GM20000 (cell line): ENCODE measurements at regions not wholly inside any gene's neighbourhood (a gene's known extent, or its start where the extent isn't known, plus 50 kb on each side); places are given as distances from the start of the nearest gene placed in this dataset.

Source experiments
- DNase-seq: peaks from one replicate; pipeline ENCODE4 v3.0.0; 2012; ENCODE audit warnings: low spot score
- TF ChIP-seq, protein P1 (sequence below): IDR thresholded peaks from 2 replicates; pipeline ENCODE4 v1.5.1; 2012; ENCODE audit warnings: mild to moderate bottlenecking, control low read depth; ENCODE audit errors: extremely low read depth, missing control alignments

- TF ChIP-seq, protein P1, sequence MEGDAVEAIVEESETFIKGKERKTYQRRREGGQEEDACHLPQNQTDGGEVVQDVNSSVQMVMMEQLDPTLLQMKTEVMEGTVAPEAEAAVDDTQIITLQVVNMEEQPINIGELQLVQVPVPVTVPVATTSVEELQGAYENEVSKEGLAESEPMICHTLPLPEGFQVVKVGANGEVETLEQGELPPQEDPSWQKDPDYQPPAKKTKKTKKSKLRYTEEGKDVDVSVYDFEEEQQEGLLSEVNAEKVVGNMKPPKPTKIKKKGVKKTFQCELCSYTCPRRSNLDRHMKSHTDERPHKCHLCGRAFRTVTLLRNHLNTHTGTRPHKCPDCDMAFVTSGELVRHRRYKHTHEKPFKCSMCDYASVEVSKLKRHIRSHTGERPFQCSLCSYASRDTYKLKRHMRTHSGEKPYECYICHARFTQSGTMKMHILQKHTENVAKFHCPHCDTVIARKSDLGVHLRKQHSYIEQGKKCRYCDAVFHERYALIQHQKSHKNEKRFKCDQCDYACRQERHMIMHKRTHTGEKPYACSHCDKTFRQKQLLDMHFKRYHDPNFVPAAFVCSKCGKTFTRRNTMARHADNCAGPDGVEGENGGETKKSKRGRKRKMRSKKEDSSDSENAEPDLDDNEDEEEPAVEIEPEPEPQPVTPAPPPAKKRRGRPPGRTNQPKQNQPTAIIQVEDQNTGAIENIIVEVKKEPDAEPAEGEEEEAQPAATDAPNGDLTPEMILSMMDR = no peak
- DNase-seq = no peak
These were observed 433.1 kb upstream of the FAM241A start for GRCh38 chr4:111712093-111712677.

DNA sequence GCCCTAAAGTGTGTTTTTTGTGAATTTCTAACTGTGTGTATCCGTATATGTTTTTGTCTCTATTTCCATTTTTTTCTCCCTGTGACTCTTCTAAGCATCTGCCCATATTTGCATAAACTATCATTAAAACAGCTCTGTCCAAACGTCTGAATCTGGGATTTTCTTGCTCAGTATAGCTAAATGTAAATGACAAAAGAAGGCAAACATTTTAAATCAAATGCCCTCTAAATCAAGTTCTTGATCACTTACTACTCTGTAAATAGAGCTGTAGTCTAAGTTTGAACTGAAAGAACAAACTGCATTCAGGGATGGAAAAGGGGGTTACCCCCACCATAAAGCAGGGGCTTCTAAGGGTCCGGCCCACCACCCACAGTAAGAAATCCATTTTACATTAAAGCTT lies 432.0 kb upstream of the FAM241A start:
- DNase-seq = no peak
- TF ChIP-seq, protein P1 = no peak

- TF ChIP-seq, protein P1 = no peak
- no peak for DNase-seq
These were observed 427.3 kb upstream of the FAM241A start for GRCh38 chr4:111717921-111718320.

DNA sequence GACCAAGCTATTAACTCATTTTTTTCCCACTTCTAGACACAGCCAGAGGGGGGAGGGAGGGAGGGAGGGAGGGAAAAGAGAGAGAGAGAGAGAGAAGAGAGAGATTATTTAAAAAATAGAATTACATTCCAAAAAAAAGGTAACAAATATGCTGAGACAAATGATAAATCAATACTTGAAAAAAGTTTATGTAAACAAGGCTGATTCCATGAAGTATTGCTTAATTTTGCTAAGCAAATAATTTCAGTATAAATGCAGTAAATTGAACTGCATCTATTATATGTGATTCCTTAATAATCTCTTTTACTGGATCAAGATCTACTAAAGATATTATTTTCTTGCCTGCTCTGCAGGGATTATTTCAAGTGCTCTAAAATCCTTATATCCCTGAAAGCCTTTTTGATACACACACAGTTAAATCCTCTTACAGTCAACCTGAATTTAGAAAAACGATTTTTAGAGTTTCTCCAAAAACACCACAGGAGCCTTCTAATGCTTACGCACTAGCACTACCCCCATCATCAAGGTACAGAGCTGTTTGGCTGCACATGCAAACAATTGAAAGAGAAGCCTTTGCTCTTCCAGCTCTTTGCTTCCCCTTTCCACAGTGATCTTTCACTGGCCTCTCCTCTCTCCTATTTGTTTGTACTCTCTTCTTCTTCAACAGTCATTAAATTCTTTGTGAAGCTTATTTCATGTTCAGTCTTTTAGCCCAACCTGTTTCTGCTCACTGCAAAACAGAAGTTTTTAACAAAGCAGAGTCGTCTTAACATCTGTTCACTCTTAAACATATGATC lies 426.3 kb upstream of the FAM241A start:
- no peak for DNase-seq
- TF ChIP-seq, protein P1 = no peak

DNA sequence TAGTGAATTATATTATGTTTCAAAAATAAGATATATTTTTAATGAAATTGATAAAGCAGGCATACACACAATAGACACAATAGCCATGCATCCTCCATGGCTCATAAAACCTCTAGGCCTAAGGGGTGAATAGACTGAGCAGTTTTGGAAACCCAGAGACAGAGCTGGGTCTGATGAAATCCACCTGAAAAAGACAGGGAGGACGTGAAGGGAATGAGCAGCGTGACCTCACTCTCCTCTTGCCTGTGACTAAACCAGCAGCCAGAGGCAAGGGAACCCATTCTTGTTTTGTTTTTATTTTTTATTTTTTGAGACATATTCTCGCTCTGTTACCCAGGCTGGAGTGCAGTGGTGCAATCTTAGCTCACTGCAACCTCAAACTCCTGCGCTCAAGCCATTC lies 424.4 kb upstream of the FAM241A start:
- no peak for DNase-seq

DNA sequence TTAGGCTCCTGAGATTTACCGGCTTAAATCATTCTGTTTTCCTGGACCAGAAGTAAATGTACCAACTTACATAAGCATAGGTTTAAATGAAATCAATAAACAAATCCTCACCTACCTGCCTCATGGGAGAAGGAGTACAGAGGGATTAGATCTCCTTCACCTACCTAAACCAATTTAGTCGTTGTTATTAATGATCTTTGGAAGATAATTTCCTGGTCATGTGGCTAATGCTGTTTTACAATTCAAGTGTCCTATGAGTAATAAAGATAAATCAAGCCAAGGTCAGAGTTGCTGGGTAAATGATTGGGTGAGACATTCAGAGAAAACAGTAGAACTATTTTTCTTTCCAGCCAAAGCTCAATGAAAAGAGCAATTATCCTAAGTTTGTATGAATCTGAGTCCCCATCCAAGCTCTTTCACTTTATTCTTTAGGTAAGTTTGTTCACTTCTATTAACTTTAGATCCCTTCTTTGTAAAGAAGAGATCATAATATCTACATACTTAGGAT lies 423.0 kb upstream of the FAM241A start:
- TF ChIP-seq, protein P1 = no peak
- no peak for DNase-seq

More for the DNA sequence above, 424.4 kb upstream of the FAM241A start:
- TF ChIP-seq, protein P1 = no peak

- TF ChIP-seq, protein P1 = no peak
- DNase-seq = no peak
These were observed 408.7 kb upstream of the FAM241A start for GRCh38 chr4:111736516-111736915.
